HEK293 (cell line): ENCODE measurements at regions not wholly inside any gene's neighbourhood (a gene's known extent, or its start where the extent isn't known, plus 50 kb on each side); places are given as distances from the start of the nearest gene placed in this dataset.

ENCODE experiments used
- CTCF ChIA-PET: fragments of 350-600 bp; formaldehyde crosslinking; extraction: SDS; loops from one replicate; lab custom pipeline; 2021; ENCODE audit warnings: antibody characterized with exemption; lab: Yijun Ruan, JAX
- POLR2A ChIA-PET: fragments of 300-600 bp; formaldehyde crosslinking; extraction: SDS; loops from one replicate; lab custom pipeline; 2020; ENCODE audit warnings: antibody characterized with exemption, inconsistent platforms; lab: Yijun Ruan, JAX
- H3K27ac ChIP-seq: fragments of 200-500 bp; sonication (Bioruptor generic); 2 replicates; pipeline ENCODE4 v1.5.1; 2014; ENCODE audit warnings: low read depth, low read length, control low read depth, inconsistent platforms; ENCODE audit errors: extremely low read depth
- H3K36me3 ChIP-seq, 2 experiments: fragments of 200-500 bp in 1 of 2; sonication (Bioruptor generic) in 1 of 2; 1 replicate in 1 of 2; 2 replicates in 1 of 2; pipeline ENCODE4 v1.5.1; 2014 to 2017; ENCODE audit warnings: inconsistent platforms in 2 of 2, low read length in 2 of 2; ENCODE audit not compliant: control insufficient read depth in 2 of 2, insufficient read depth in 1 of 2
- H3K4me1 ChIP-seq: fragments of 200-500 bp; sonication (Bioruptor generic); 2 replicates; pipeline ENCODE4 v1.5.1; 2014; ENCODE audit warnings: mild to moderate bottlenecking, low read length, inconsistent platforms; ENCODE audit not compliant: control insufficient read depth, insufficient read depth
- H3K4me3 ChIP-seq: 2 replicates; pipeline ENCODE4 v1.5.1; 2011; ENCODE audit warnings: low read depth, mild to moderate bottlenecking, control low read depth, low read length, moderate library complexity
- H3K9me3 ChIP-seq: fragments of 200-500 bp; sonication (Bioruptor generic); 2 replicates; pipeline ENCODE4 v1.5.1; 2014; ENCODE audit warnings: low read depth, low read length, inconsistent platforms; ENCODE audit not compliant: control insufficient read depth, insufficient read depth
- BCL6B ChIP-seq: fragments of 450-650 bp; formaldehyde crosslinking; IDR thresholded peaks from 2 replicates; pipeline ENCODE4 v1.5.1; 2017; ENCODE audit warnings: missing biosample characterization, missing genetic modification characterization
- FEZF1 ChIP-seq: fragments of 450-650 bp; formaldehyde crosslinking; IDR thresholded peaks from 2 replicates; pipeline ENCODE4 v1.5.1; 2016; ENCODE audit warnings: missing biosample characterization, missing genetic modification characterization
- KLF1 ChIP-seq: fragments of 450-650 bp; formaldehyde crosslinking; IDR thresholded peaks from 2 replicates; pipeline ENCODE4 v1.5.1; 2016; ENCODE audit warnings: missing biosample characterization, missing genetic modification characterization
- ZNF112 ChIP-seq: fragments of 450-650 bp; formaldehyde crosslinking; IDR thresholded peaks from 2 replicates; pipeline ENCODE4 v1.5.0; 2017; ENCODE audit warnings: missing biosample characterization, missing genetic modification characterization
- ZNF2 ChIP-seq: fragments of 450-650 bp; formaldehyde crosslinking; IDR thresholded peaks from 2 replicates; pipeline ENCODE4 v1.5.1; 2016; ENCODE audit warnings: missing biosample characterization, missing genetic modification characterization
- ZNF214 ChIP-seq: fragments of 450-650 bp; formaldehyde crosslinking; IDR thresholded peaks from 2 replicates; pipeline ENCODE4 v1.5.1; 2017; ENCODE audit warnings: missing biosample characterization, mild to moderate bottlenecking, missing genetic modification characterization, borderline replicate concordance
- ZNF24 ChIP-seq: fragments of 450-650 bp; formaldehyde crosslinking; IDR thresholded peaks from 2 replicates; pipeline ENCODE4 v1.5.1; 2016; ENCODE audit warnings: missing biosample characterization, missing genetic modification characterization
- ZNF324 ChIP-seq: fragments of 450-650 bp; formaldehyde crosslinking; IDR thresholded peaks from 2 replicates; pipeline ENCODE4 v1.5.1; 2016; ENCODE audit warnings: missing biosample characterization, missing genetic modification characterization
- ZNF335 ChIP-seq: fragments of 450-650 bp; formaldehyde crosslinking; conservative IDR thresholded peaks from 2 replicates; pipeline ENCODE4 v1.5.1; 2016; ENCODE audit warnings: missing biosample characterization, missing genetic modification characterization
- ZNF391 ChIP-seq: fragments of 450-650 bp; formaldehyde crosslinking; IDR thresholded peaks from 2 replicates; pipeline ENCODE4 v1.5.1; 2016; ENCODE audit warnings: low read depth, missing biosample characterization, missing genetic modification characterization, borderline replicate concordance
- ZNF398 ChIP-seq: fragments of 450-650 bp; formaldehyde crosslinking; IDR thresholded peaks from 2 replicates; pipeline ENCODE4 v1.5.1; 2017; ENCODE audit warnings: missing biosample characterization, missing genetic modification characterization
- ZNF404 ChIP-seq: fragments of 450-650 bp; formaldehyde crosslinking; IDR thresholded peaks from 2 replicates; pipeline ENCODE4 v1.5.1; 2017; ENCODE audit warnings: missing biosample characterization, missing genetic modification characterization
- ZNF518A ChIP-seq: fragments of 450-650 bp; formaldehyde crosslinking; conservative IDR thresholded peaks from 2 replicates; pipeline ENCODE4 v1.5.1; 2016; ENCODE audit warnings: low read depth, missing biosample characterization, missing genetic modification characterization
- ZNF530 ChIP-seq: fragments of 450-650 bp; formaldehyde crosslinking; IDR thresholded peaks from 2 replicates; pipeline ENCODE4 v1.5.1; 2016; ENCODE audit warnings: low read depth, missing biosample characterization, missing genetic modification characterization
- ZNF549 ChIP-seq: fragments of 450-650 bp; IDR thresholded peaks from 2 replicates; pipeline ENCODE4 v1.5.1; 2018; ENCODE audit warnings: missing biosample characterization, missing genetic modification characterization, mild to moderate bottlenecking, inconsistent platforms, moderate library complexity
- ZNF585B ChIP-seq: fragments of 450-650 bp; formaldehyde crosslinking; IDR thresholded peaks from 2 replicates; pipeline ENCODE4 v1.5.1; 2016; ENCODE audit warnings: missing biosample characterization, missing genetic modification characterization
- ZNF600 ChIP-seq: fragments of 450-650 bp; formaldehyde crosslinking; IDR thresholded peaks from 2 replicates; pipeline ENCODE4 v1.5.1; 2016; ENCODE audit warnings: missing biosample characterization, missing genetic modification characterization
- ZNF707 ChIP-seq: fragments of 450-650 bp; formaldehyde crosslinking; IDR thresholded peaks from 2 replicates; pipeline ENCODE4 v1.5.1; 2016; ENCODE audit warnings: missing biosample characterization, missing genetic modification characterization
- ZNF830 ChIP-seq: fragments of 450-650 bp; IDR thresholded peaks from 2 replicates; pipeline ENCODE4 v1.5.0; 2018; ENCODE audit warnings: missing biosample characterization, missing genetic modification characterization, low read depth, mild to moderate bottlenecking, moderate library complexity
- ZSCAN23 ChIP-seq: fragments of 450-650 bp; formaldehyde crosslinking; IDR thresholded peaks from 2 replicates; pipeline ENCODE4 v1.5.1; 2016; ENCODE audit warnings: missing biosample characterization, missing genetic modification characterization
- ZSCAN4 ChIP-seq: fragments of 450-650 bp; formaldehyde crosslinking; IDR thresholded peaks from 2 replicates; pipeline ENCODE4 v1.5.1; 2017; ENCODE audit warnings: missing biosample characterization, missing genetic modification characterization
- TF ChIP-seq, protein P1 (sequence below): fragments of 450-650 bp; formaldehyde crosslinking; IDR thresholded peaks from 2 replicates; pipeline ENCODE4 v1.5.1; 2017; ENCODE audit warnings: missing biosample characterization, missing genetic modification characterization

- TF ChIP-seq ZNF530 (no peak), ZNF214 (no peak)
- TF ChIP-seq, all 188 proteins: peak for 0
Measured at GRCh38 chr1:68751723-68752122, 254.8 kb upstream of the DEPDC1 start (continued).

DNA sequence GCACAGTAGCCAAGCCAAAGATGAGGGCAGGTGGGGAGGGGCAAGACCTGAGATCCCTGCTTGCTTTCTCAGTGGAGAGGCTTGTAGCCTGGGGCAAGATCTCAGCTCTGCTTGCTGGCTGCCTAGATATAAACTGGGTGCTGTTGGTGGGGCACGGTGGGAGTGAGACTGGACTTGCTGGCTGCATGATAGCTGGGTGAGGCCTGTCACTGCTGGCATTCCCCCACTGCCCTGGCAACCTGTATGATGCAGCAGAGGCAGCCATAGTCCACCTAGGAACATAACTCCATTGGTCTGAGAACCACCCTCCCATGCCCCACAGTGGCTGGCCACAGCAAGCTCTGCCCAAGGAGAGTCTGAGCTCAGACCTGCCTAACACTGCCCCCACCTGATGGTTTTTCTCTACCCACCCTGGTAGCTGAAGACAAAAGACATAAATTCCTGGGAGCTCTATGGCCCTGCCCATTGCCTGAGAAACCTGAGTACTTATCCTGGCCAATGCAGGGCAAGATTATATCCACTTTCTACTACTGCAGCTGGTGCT lies 261.9 kb upstream of the DEPDC1 start:
- Histone ChIP-seq H3K4me1 (no peaks in the 10 kb centered on the region), H3K4me3 (no peak overlapping the region), H3K9me3 (no peaks in the 10 kb centered on the region), H3K36me3 (no peaks in the 10 kb centered on the region), H3K27ac (no peak overlapping the region)
- POLR2A ChIA-PET = no interaction called here
- CTCF ChIA-PET = interaction anchor here (0.6 kb wide), 1 partner anchor 212 kb away, joined by 5 read pairs; no protein-coding TSS in a partner anchor
- TF ChIP-seq, protein P1, sequence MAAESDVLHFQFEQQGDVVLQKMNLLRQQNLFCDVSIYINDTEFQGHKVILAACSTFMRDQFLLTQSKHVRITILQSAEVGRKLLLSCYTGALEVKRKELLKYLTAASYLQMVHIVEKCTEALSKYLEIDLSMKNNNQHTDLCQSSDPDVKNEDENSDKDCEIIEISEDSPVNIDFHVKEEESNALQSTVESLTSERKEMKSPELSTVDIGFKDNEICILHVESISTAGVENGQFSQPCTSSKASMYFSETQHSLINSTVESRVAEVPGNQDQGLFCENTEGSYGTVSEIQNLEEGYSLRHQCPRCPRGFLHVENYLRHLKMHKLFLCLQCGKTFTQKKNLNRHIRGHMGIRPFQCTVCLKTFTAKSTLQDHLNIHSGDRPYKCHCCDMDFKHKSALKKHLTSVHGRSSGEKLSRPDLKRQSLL (tag by site-specific recombination) = no peak
- TF ChIP-seq ZNF391 (tag by site-specific recombination) = no peak
- TF ChIP-seq BCL6B (tag by site-specific recombination) = no peak
- TF ChIP-seq ZSCAN23 (tag by site-specific recombination) = no peak
- no peak for TF ChIP-seq ZSCAN4 (tag by site-specific recombination)
- TF ChIP-seq ZNF335 (tag by site-specific recombination) = no peak
- TF ChIP-seq ZNF518A = no peak
- TF ChIP-seq ZNF830 (tag by site-specific recombination) = no peak
- TF ChIP-seq ZNF2 (tag by site-specific recombination) = no peak
- TF ChIP-seq ZNF404 (tag by site-specific recombination) = no peak
- no peak for TF ChIP-seq ZNF549 (tag by site-specific recombination)
- TF ChIP-seq ZNF324 = no peak
- no peak for TF ChIP-seq KLF1 (tag by site-specific recombination)

DNA sequence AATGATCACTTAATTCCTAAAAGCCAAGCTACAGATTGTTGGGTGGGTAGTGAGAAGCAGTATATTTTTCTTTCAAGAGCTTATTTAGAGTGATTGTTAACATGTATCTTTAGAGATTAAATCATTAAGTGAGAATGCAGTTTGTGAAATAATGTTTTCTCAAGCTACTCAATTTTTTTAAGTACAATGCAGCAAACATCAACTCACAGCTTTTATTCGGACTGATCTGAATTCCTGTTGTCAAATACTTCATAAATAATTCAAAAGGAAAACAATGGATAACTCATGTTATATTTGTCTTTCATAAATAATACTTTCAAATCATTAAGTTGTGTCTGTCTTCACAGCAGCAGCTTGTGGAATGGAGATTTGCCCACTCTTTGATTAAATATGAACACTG lies 271.1 kb upstream of the DEPDC1 start:
- Histone ChIP-seq H3K36me3 (no peaks in the 10 kb centered on the region), H3K27ac (no peak overlapping the region), H3K9me3 (no peaks in the 10 kb centered on the region), H3K4me3 (no peak overlapping the region), H3K4me1 (no peaks in the 10 kb centered on the region)
- ChIA-PET CTCF (no interaction called here), POLR2A (no interaction called here)
- TF ChIP-seq ZNF585B (tag by site-specific recombination) (no peak), FEZF1 (tag by site-specific recombination) (no peak), ZNF707 (tag by site-specific recombination) (no peak), ZNF600 (no peak), ZNF24 (tag by site-specific recombination) (no peak), ZNF391 (tag by site-specific recombination) (no peak), ZNF112 (tag by site-specific recombination) (no peak), ZNF398 (tag by site-specific recombination) (no peak)
